Gastroesophageal sphincter (tissue), 4 donors: ENCODE measurements at regions not wholly inside any gene's neighbourhood (a gene's known extent, or its start where the extent isn't known, plus 50 kb on each side); places are given as distances from the start of the nearest gene placed in this dataset.

Experiments
- ATAC-seq: fragments of 150-250 bp; one replicate; pipeline ENCODE4 v1.9.1; 2016; ENCODE audit warnings: mild to moderate bottlenecking, moderate library complexity
- H3K27ac ChIP-seq, 4 donors: fragments of 200-600 bp; sonication (generic) in 3 of 4; 1 replicate in 3 of 4; 2 replicates in 1 of 4; pipeline ENCODE4 v1.5.1; 2016 to 2019
- H3K27me3 ChIP-seq: fragments of 200-600 bp; sonication (generic); one replicate; pipeline ENCODE4 v1.5.1; 2019
- H3K36me3 ChIP-seq, 2 donors: fragments of 200-600 bp; sonication (generic); one replicate each; pipeline ENCODE4 v1.5.1; 2019; ENCODE audit warnings: control low read depth in 1 of 2
- H3K4me1 ChIP-seq, 3 donors: fragments of 200-600 bp; sonication (generic); 1 replicate in 2 of 3; 2 replicates in 1 of 3; pipeline ENCODE4 v1.5.1; 2016 to 2019; ENCODE audit warnings: control low read depth in 2 of 3
- H3K4me3 ChIP-seq, 2 donors: fragments of 200-600 bp; sonication (generic); one replicate each; pipeline ENCODE4 v1.5.1; 2019; ENCODE audit warnings: mild to moderate bottlenecking in 1 of 2, moderate library complexity in 1 of 2
- H3K9me3 ChIP-seq, 3 donors: fragments of 200-600 bp; sonication (generic); one replicate each; pipeline ENCODE4 v1.5.1; 2017 to 2019; ENCODE audit warnings: control low read depth in 2 of 3
- EP300 ChIP-seq: sonication (generic); formaldehyde crosslinking; IDR thresholded peaks from one replicate; pipeline ENCODE4 v1.6.1; 2017; ENCODE audit warnings: antibody characterized with exemption, mild to moderate bottlenecking
- POLR2A ChIP-seq, 2 donors: fragments of 450-650 bp; IDR thresholded peaks; one replicate each; pipeline ENCODE4 v1.6.1; 2017; ENCODE audit warnings: antibody characterized with exemption in 2 of 2, mild to moderate bottlenecking in 2 of 2, moderate library complexity in 1 of 2
- POLR2AphosphoS5 ChIP-seq: sonication (generic); formaldehyde crosslinking; IDR thresholded peaks from one replicate; pipeline ENCODE4 v1.6.1; 2017; ENCODE audit warnings: antibody characterized with exemption
- WGBS, 2 donors: methylation state at CpG; one replicate each; pipeline ENCODE4 v1.1.5; 2018; ENCODE audit warnings: low coverage in 1 of 2; 5-methylcytosine and 5-hydroxymethylcytosine counted together
- TF ChIP-seq, protein P1 (sequence below), 4 experiments: fragments of 200-600 bp in 2 of 4; fragments of 450-650 bp in 2 of 4; sonication (generic) in 1 of 4; IDR thresholded peaks; one replicate each; pipeline ENCODE4 v1.5.1; 2017 to 2019; ENCODE audit warnings: antibody characterized with exemption in 4 of 4, mild to moderate bottlenecking in 2 of 4, moderate library complexity in 2 of 4

DNA sequence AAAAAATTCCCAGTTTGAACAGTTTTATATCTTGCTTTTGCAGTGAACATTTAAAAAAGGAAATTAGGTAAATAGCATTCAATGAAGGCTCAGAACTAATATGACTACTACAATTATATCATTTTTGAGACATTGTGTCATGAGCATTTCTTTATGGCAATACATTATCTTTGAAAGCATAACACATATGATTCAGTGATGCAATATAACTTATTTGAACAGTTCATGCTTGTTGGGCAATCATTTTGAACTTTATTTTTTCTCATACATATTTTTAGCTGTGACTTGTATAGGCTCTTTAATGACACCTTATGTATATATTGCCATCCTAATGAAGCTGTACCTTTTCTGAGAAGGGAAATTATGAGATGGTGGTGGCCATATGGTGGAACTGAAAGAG is 828.6 kb upstream of the NR2F2 start:
- TF ChIP-seq, protein P1, sequence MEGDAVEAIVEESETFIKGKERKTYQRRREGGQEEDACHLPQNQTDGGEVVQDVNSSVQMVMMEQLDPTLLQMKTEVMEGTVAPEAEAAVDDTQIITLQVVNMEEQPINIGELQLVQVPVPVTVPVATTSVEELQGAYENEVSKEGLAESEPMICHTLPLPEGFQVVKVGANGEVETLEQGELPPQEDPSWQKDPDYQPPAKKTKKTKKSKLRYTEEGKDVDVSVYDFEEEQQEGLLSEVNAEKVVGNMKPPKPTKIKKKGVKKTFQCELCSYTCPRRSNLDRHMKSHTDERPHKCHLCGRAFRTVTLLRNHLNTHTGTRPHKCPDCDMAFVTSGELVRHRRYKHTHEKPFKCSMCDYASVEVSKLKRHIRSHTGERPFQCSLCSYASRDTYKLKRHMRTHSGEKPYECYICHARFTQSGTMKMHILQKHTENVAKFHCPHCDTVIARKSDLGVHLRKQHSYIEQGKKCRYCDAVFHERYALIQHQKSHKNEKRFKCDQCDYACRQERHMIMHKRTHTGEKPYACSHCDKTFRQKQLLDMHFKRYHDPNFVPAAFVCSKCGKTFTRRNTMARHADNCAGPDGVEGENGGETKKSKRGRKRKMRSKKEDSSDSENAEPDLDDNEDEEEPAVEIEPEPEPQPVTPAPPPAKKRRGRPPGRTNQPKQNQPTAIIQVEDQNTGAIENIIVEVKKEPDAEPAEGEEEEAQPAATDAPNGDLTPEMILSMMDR (IDR thresholded peaks at IDR 0.05) = no peak
- TF ChIP-seq POLR2AphosphoS5 (no peak), EP300 (no peak), POLR2A (IDR thresholded peaks at IDR 0.05) (no peak)
- H3K27me3 ChIP-seq = no peaks in the 10 kb centered on the region
- H3K4me3 ChIP-seq = no peak overlapping the region
- no peaks in the 10 kb centered on the region for H3K36me3 ChIP-seq
- ATAC-seq = no peak
- H3K27ac ChIP-seq = no peak overlapping the region
- H3K4me1 ChIP-seq = no peaks in the 10 kb centered on the region
- no peaks in the 10 kb centered on the region for H3K9me3 ChIP-seq

GRCh38 chr15:95503107-95503506 is 827.4 kb upstream of the NR2F2 start:
- TF ChIP-seq POLR2AphosphoS5 (no peak), POLR2A (IDR thresholded peaks at IDR 0.05) (no peak), EP300 (no peak)
- TF ChIP-seq, protein P1 (IDR thresholded peaks at IDR 0.05) = no peak
- no peaks in the 10 kb centered on the region for H3K27me3 ChIP-seq
- H3K4me3 ChIP-seq = no peak overlapping the region
- H3K9me3 ChIP-seq = no peaks in the 10 kb centered on the region
- no peak overlapping the region for H3K27ac ChIP-seq
- H3K4me1 ChIP-seq = no peaks in the 10 kb centered on the region
- no peak for ATAC-seq
- 88 to 97% methylated on average over 2 of the region's 2 CpGs for WGBS, 2 donors
- H3K36me3 ChIP-seq = no peaks in the 10 kb centered on the region

DNA sequence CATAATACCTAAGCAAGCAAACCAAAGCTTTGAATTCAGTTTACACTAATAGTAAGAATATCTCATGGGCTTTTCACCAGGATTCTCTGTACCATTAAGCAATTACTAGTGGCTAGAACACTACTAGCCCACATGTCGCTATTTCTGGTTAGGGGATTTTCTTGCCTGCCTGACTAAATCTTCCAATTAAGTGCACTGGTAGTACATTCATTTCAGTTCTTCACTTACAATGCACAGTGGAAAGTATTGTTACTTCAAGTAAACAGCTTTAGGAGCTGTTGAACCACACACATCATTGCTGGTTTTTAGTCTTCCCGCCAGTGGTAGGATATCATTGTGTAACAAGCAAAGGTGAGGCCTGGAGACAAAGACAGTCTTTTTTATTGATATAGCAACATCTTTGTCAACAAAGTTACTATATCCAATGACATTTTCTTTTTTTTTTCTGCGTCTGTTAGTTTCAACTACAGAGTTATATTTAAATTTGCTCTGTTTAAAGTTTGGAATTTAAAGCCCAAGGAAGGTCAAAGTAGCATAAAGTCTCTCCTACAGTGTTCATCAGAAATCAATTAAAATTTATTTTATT is 826.8 kb upstream of the NR2F2 start:
- whole genome bisulfite sequencing, 2 donors = 81 to 82% methylated on average over 3 of the region's 3 CpGs
- H3K4me3 ChIP-seq = no peak overlapping the region
- no peaks in the 10 kb centered on the region for H3K27me3 ChIP-seq
- H3K9me3 ChIP-seq = no peaks in the 10 kb centered on the region
- H3K4me1 ChIP-seq = no peaks in the 10 kb centered on the region
- no peak for ATAC-seq
- no peak for TF ChIP-seq POLR2A (IDR thresholded peaks at IDR 0.05)
- H3K27ac ChIP-seq = no peak overlapping the region
- no peaks in the 10 kb centered on the region for H3K36me3 ChIP-seq

DNA sequence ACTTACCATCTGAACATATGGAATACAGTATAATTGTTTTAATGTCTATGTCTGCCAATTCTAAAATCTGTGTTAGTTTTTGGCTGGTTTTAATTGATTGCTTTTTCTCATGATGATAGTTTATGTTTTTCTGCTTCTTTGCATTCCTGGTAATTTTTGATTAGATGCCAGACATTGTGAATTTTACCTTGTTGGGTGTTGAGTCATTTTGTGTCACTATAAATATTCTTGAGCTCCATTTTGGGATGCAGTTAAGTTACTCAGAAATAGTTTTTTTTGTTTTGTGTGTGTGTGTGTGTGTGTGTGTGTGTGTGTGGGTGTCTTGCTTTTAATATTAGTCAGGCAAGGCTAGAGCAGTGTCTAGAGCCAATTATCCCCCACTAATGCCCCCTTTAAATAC is 818.8 kb upstream of the NR2F2 start:
- Histone ChIP-seq H3K27ac (no peak overlapping the region), H3K36me3 (no peaks in the 10 kb centered on the region), H3K4me1 (no peaks in the 10 kb centered on the region), H3K4me3 (no peak overlapping the region), H3K27me3 (no peaks in the 10 kb centered on the region), H3K9me3 (no peaks in the 10 kb centered on the region)
- ATAC-seq = no peak
- TF ChIP-seq EP300 (no peak), POLR2A (IDR thresholded peaks at IDR 0.05) (no peak), POLR2AphosphoS5 (no peak)
- TF ChIP-seq, protein P1 (IDR thresholded peaks at IDR 0.05) = no peak

DNA sequence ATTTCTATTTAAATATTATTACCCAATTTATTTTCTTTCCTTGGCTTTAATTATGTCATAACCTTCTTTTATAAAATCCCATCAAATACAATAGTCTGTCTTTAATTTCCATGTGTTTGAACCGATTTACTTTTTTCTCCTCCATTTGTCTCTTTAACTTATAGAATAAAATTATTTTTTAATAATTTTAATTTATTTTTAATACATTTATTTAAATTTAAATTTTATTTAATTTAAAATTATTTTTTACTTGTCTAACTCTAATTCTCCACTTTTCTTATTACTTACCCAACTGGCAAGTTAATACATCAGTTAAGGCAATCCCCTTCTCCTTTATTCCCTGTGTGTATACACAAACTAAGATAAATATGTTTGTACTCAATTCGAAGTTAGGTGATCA is 817.6 kb upstream of the NR2F2 start:
- H3K4me3 ChIP-seq = no peak overlapping the region
- TF ChIP-seq, protein P1 (IDR thresholded peaks at IDR 0.05) = no peak
- TF ChIP-seq POLR2A (IDR thresholded peaks at IDR 0.05) (no peak), EP300 (no peak), POLR2AphosphoS5 (no peak)
- no peak overlapping the region for H3K27ac ChIP-seq
- H3K4me1 ChIP-seq = no peaks in the 10 kb centered on the region
- 70 to 95% methylated on average over 2 of the region's 2 CpGs for WGBS, 2 donors
- no peaks in the 10 kb centered on the region for H3K9me3 ChIP-seq
- no peaks in the 10 kb centered on the region for H3K36me3 ChIP-seq
- H3K27me3 ChIP-seq = no peaks in the 10 kb centered on the region
- no peak for ATAC-seq

DNA sequence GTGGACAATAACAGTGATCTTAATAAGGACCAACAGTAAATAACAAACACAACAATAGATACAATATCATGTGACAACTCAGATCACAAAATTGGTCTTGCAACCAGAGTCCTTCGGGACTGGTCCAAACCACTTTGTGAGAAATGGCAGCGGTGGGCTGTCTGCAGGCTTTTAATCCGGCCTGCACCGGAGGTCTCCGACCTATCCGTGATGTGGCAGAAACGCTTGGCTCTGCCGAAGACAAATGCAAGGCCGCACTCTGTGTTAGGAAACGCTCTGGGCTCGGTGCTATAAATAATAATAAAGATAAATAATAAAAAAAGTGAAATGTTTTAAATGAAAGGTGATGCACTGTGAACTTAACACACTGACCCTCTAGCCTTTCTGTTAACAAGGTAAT is 810.6 kb upstream of the NR2F2 start:
- H3K27me3 ChIP-seq = no peaks in the 10 kb centered on the region
- H3K36me3 ChIP-seq = no peaks in the 10 kb centered on the region
- H3K4me3 ChIP-seq = no peak overlapping the region
- 93 to 98% methylated on average over 5 to 8 of the region's 11 CpGs for WGBS, 2 donors
- no peak for TF ChIP-seq EP300
- H3K9me3 ChIP-seq = no peaks in the 10 kb centered on the region
- ATAC-seq = no peak
- H3K4me1 ChIP-seq = no peaks in the 10 kb centered on the region
- no peak overlapping the region for H3K27ac ChIP-seq
